HepG2 (cell line): ENCODE measurements at regions not wholly inside any gene's neighbourhood (a gene's known extent, or its start where the extent isn't known, plus 50 kb on each side); places are given as distances from the start of the nearest gene placed in this dataset.

Source experiments
- MTA1 ChIP-seq: sonication (generic); formaldehyde crosslinking; IDR thresholded peaks from 2 replicates; pipeline ENCODE4 v1.4.0; 2020; ENCODE audit warnings: missing genetic modification reagents, mild to moderate bottlenecking, borderline replicate concordance
- MTA3 ChIP-seq: sonication (generic); formaldehyde crosslinking; IDR thresholded peaks from 2 replicates; pipeline ENCODE4 v1.4.0; 2020; ENCODE audit warnings: missing genetic modification reagents
- NFE2L2 ChIP-seq: fragments of 150-350 bp; IDR thresholded peaks from 2 replicates; pipeline ENCODE4 v1.6.1; 2014; ENCODE audit warnings: low read length
- POLR2G ChIP-seq: fragments of 200-400 bp; formaldehyde crosslinking; IDR thresholded peaks from 2 replicates; pipeline ENCODE4 v1.6.1; 2018; ENCODE audit warnings: mild to moderate bottlenecking, low read depth, low read length, moderate library complexity
- ZFP36 ChIP-seq: fragments of 150-350 bp; IDR thresholded peaks from 2 replicates; pipeline ENCODE4 v1.6.1; 2018; ENCODE audit warnings: borderline replicate concordance, low read length, low read depth; ENCODE audit not compliant: partially characterized antibody
- ZFP36L1 ChIP-seq: sonication (generic); formaldehyde crosslinking; IDR thresholded peaks from 2 replicates; pipeline ENCODE4 v1.8.0; 2022; ENCODE audit warnings: mild to moderate bottlenecking, missing genetic modification reagents, moderate library complexity
- ZNF670 ChIP-seq: sonication (generic); formaldehyde crosslinking; IDR thresholded peaks from 2 replicates; pipeline ENCODE4 v1.8.0; 2022; ENCODE audit warnings: mild to moderate bottlenecking, missing genetic modification reagents, borderline replicate concordance
- TF ChIP-seq, protein P1 (sequence below): sonication (generic); formaldehyde crosslinking; IDR thresholded peaks from 2 replicates; pipeline ENCODE4 v1.4.0; 2020; ENCODE audit warnings: missing genetic modification reagents
- TF ChIP-seq, protein P2 (sequence below): sonication (generic); formaldehyde crosslinking; IDR thresholded peaks from 2 replicates; pipeline ENCODE4 v1.8.0; 2022; ENCODE audit warnings: low read depth, missing genetic modification reagents
- TF ChIP-seq, protein P3 (sequence below): sonication (generic); formaldehyde crosslinking; IDR thresholded peaks from 2 replicates; pipeline ENCODE4 v1.4.0; 2020; ENCODE audit warnings: missing genetic modification reagents

DNA sequence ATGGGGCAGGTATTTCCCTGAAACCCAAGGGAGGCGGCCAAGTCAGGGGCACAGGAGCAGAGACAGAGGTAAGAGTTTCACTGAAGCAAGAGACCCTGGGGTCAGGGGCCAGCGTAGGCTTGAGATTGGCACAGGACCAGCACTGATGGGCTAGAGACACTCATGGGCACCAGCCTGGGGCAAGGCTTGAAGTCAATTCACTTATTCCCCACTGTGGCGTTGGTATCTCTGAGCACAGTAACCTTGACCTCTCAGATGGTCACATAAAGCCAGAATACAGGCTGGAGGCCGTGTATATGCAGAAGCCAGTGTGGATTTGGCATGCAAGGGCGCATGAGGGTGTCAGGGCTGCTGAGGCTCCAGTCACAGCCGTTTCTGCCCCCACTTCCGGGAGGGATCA is 173.5 kb upstream of the GPR12 start:
- TF ChIP-seq, protein P1, sequence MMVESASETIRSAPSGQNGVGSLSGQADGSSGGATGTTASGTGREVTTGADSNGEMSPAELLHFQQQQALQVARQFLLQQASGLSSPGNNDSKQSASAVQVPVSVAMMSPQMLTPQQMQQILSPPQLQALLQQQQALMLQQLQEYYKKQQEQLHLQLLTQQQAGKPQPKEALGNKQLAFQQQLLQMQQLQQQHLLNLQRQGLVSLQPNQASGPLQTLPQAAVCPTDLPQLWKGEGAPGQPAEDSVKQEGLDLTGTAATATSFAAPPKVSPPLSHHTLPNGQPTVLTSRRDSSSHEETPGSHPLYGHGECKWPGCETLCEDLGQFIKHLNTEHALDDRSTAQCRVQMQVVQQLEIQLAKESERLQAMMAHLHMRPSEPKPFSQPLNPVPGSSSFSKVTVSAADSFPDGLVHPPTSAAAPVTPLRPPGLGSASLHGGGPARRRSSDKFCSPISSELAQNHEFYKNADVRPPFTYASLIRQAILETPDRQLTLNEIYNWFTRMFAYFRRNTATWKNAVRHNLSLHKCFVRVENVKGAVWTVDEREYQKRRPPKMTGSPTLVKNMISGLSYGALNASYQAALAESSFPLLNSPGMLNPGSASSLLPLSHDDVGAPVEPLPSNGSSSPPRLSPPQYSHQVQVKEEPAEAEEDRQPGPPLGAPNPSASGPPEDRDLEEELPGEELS (CRISPR knock-in tag) = no peak
- TF ChIP-seq ZFP36L1 = no peak
- TF ChIP-seq POLR2G = no peak
- TF ChIP-seq MTA1 (CRISPR knock-in tag) = no peak
- no peak for TF ChIP-seq ZFP36
- no peak for TF ChIP-seq ZNF670
- TF ChIP-seq, protein P2, sequence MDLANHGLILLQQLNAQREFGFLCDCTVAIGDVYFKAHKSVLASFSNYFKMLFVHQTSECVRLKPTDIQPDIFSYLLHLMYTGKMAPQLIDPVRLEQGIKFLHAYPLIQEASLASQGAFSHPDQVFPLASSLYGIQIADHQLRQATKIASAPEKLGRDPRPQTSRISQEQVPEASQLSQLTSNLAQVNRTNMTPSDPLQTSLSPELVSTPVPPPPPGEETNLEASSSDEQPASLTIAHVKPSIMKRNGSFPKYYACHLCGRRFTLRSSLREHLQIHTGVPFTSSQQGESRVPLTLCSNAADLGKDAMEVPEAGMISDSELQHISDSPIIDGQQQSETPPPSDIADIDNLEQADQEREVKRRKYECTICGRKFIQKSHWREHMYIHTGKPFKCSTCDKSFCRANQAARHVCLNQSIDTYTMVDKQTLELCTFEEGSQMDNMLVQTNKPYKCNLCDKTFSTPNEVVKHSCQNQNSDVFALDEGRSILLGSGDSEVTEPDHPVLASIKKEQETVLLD = no peak
- TF ChIP-seq, protein P3, sequence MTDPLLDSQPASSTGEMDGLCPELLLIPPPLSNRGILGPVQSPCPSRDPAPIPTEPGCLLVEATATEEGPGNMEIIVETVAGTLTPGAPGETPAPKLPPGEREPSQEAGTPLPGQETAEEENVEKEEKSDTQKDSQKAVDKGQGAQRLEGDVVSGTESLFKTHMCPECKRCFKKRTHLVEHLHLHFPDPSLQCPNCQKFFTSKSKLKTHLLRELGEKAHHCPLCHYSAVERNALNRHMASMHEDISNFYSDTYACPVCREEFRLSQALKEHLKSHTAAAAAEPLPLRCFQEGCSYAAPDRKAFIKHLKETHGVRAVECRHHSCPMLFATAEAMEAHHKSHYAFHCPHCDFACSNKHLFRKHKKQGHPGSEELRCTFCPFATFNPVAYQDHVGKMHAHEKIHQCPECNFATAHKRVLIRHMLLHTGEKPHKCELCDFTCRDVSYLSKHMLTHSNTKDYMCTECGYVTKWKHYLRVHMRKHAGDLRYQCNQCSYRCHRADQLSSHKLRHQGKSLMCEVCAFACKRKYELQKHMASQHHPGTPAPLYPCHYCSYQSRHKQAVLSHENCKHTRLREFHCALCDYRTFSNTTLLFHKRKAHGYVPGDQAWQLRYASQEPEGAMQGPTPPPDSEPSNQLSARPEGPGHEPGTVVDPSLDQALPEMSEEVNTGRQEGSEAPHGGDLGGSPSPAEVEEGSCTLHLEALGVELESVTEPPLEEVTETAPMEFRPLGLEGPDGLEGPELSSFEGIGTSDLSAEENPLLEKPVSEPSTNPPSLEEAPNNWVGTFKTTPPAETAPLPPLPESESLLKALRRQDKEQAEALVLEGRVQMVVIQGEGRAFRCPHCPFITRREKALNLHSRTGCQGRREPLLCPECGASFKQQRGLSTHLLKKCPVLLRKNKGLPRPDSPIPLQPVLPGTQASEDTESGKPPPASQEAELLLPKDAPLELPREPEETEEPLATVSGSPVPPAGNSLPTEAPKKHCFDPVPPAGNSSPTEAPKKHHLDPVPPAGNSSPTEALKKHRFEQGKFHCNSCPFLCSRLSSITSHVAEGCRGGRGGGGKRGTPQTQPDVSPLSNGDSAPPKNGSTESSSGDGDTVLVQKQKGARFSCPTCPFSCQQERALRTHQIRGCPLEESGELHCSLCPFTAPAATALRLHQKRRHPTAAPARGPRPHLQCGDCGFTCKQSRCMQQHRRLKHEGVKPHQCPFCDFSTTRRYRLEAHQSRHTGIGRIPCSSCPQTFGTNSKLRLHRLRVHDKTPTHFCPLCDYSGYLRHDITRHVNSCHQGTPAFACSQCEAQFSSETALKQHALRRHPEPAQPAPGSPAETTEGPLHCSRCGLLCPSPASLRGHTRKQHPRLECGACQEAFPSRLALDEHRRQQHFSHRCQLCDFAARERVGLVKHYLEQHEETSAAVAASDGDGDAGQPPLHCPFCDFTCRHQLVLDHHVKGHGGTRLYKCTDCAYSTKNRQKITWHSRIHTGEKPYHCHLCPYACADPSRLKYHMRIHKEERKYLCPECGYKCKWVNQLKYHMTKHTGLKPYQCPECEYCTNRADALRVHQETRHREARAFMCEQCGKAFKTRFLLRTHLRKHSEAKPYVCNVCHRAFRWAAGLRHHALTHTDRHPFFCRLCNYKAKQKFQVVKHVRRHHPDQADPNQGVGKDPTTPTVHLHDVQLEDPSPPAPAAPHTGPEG (CRISPR knock-in tag) = no peak
- no peak for TF ChIP-seq MTA3
- no peak for TF ChIP-seq NFE2L2
